T47D (cell line): ENCODE measurements at regions not wholly inside any gene's neighbourhood (a gene's known extent, or its start where the extent isn't known, plus 50 kb on each side); places are given as distances from the start of the nearest gene placed in this dataset.

Source experiments
- DNase-seq, 2 experiments: peaks; one replicate each; pipeline versions ENCODE4 v3.0.0 to v3.0.0-alpha.2; 2011 to 2012; ENCODE audit warnings: low read depth in 1 of 2, low spot score in 1 of 2
- JUND ChIP-seq: IDR thresholded peaks from 2 replicates; pipeline ENCODE4 v1.6.1; 2012; ENCODE audit warnings: low read depth
- in situ Hi-C: cut with HindIII; loops from 2 replicates; pipeline ENCODE4 v1.10.0; 2016; ENCODE audit warnings: low sequenced_read_pairs, low pct_unique_long_range_greater_than_20kb

GRCh38 chr10:107390563-107390962, 226.1 kb upstream of the SORCS1 start:
- in situ Hi-C loops, result no loop called here
- TF ChIP-seq JUND, result no peak
- DNase-seq, result no peak

GRCh38 chr10:107383357-107383756, 218.9 kb upstream of the SORCS1 start:
- DNase-seq, result no peak
- in situ Hi-C loops, result no loop called here
- no peak for TF ChIP-seq JUND

- in situ Hi-C loops, result no loop called here
Observed at GRCh38 chr10:107379601-107380000, 215.1 kb upstream of the SORCS1 start.

GRCh38 chr10:107371801-107372200, 207.3 kb upstream of the SORCS1 start:
- in situ Hi-C loops, result no loop called here
- TF ChIP-seq JUND, result no peak
- DNase-seq, result no peak

More at GRCh38 chr10:107379601-107380000, 215.1 kb upstream of the SORCS1 start:
- no peak for TF ChIP-seq JUND
- no peak for DNase-seq

GRCh38 chr10:107364872-107365271, 200.4 kb upstream of the SORCS1 start:
- DNase-seq, result no peak
- no peak for TF ChIP-seq JUND
- in situ Hi-C loops, result no loop called here

- in situ Hi-C loops, result no loop called here
- no peak for TF ChIP-seq JUND
- no peak for DNase-seq
Observed at GRCh38 chr10:107362306-107362705, 197.8 kb upstream of the SORCS1 start.

- no peak for DNase-seq
- no peak for TF ChIP-seq JUND
- in situ Hi-C loops, result no loop called here
Observed at GRCh38 chr10:107357033-107357432, 192.5 kb upstream of the SORCS1 start.

- in situ Hi-C loops, result no loop called here
- TF ChIP-seq JUND, result no peak
- no peak for DNase-seq
Observed at GRCh38 chr10:107356396-107356795, 191.9 kb upstream of the SORCS1 start.

- no peak for DNase-seq
- in situ Hi-C loops, result no loop called here
- no peak for TF ChIP-seq JUND
Observed at GRCh38 chr10:107342711-107343110, 178.2 kb upstream of the SORCS1 start.

GRCh38 chr10:107341281-107341680, 176.8 kb upstream of the SORCS1 start:
- no peak for DNase-seq
- TF ChIP-seq JUND, result no peak
- in situ Hi-C loops, result no loop called here

GRCh38 chr10:107340326-107340725, 175.8 kb upstream of the SORCS1 start:
- in situ Hi-C loops, result no loop called here
- no peak for TF ChIP-seq JUND

GRCh38 chr10:107336061-107336460, 171.6 kb upstream of the SORCS1 start:
- no peak for TF ChIP-seq JUND
- in situ Hi-C loops, result no loop called here
- DNase-seq, result no peak

More at GRCh38 chr10:107340326-107340725, 175.8 kb upstream of the SORCS1 start:
- no peak for DNase-seq

- in situ Hi-C loops, result no loop called here
- DNase-seq, result no peak
- TF ChIP-seq JUND, result no peak
Observed at GRCh38 chr10:107317592-107317991, 153.1 kb upstream of the SORCS1 start.

GRCh38 chr10:107303203-107303602, 138.7 kb upstream of the SORCS1 start:
- in situ Hi-C loops, result no loop called here
- no peak for DNase-seq
- TF ChIP-seq JUND, result no peak
